Activated B cell treated with CpG ODN at 0.5 μM for 24 hours (primary cell): ENCODE measurements at regions not wholly inside any gene's neighbourhood (a gene's known extent, or its start where the extent isn't known, plus 50 kb on each side); places are given as distances from the start of the nearest gene placed in this dataset.
A peak's percentile ranks its signal among the peaks of the same experiment; 100 is the strongest.

Source experiments
- ATAC-seq: fragments of 200-7000 bp; cut with Tn5 transposase; one replicate; pipeline ENCODE4 v1.10.0; 2021; ENCODE audit warnings: low read depth, mild to moderate bottlenecking, moderate library complexity
- CTCF ChIA-PET: fragments of 350-600 bp; sonication (Branson Sonifier 250); formaldehyde crosslinking; loops from one replicate; lab custom pipeline; 2021; ENCODE audit warnings: antibody characterized with exemption; lab: Charles Lee
- POLR2A ChIA-PET: fragments of 350-600 bp; sonication (Branson Sonifier 250); formaldehyde crosslinking; loops from one replicate; lab custom pipeline; 2021; ENCODE audit warnings: antibody characterized with exemption; lab: Charles Lee
- DNase-seq: peaks from one replicate; pipeline ENCODE4 v3.0.0; 2022
- H3K27ac Mint-ChIP-seq: one replicate; pipeline ENCODE4 v1.8.0; 2020; ENCODE audit warnings: mixed read lengths
- H3K27me3 Mint-ChIP-seq: one replicate; pipeline ENCODE4 v1.8.0; 2021; ENCODE audit warnings: mixed read lengths
- H3K36me3 Mint-ChIP-seq: one replicate; pipeline ENCODE4 v1.8.0; 2021; ENCODE audit warnings: low read depth, mixed read lengths
- H3K4me1 Mint-ChIP-seq: one replicate; pipeline ENCODE4 v1.8.0; 2021; ENCODE audit warnings: mixed read lengths
- H3K4me3 Mint-ChIP-seq: one replicate; pipeline ENCODE4 v1.8.0; 2020; ENCODE audit warnings: mild to moderate bottlenecking, mixed read lengths
- H3K9me3 Mint-ChIP-seq: one replicate; pipeline ENCODE4 v1.8.0; 2020; ENCODE audit warnings: mixed read lengths
- CTCF ChIP-seq: fragments of 200-600 bp; IDR thresholded peaks from one replicate; pipeline ENCODE4 v1.8.0; 2022; ENCODE audit warnings: antibody characterized with exemption, mild to moderate bottlenecking
- intact Hi-C: fragments of 100-400 bp; cut with micrococcal nuclease; formaldehyde crosslinking; loops from one replicate; pipeline ENCODE4 v1.15.1; 2024

- CTCF ChIA-PET, result no interaction called here
- no peak for TF ChIP-seq CTCF
- DNase-seq (no peak), ATAC-seq (no peak)
- Mint-ChIP-seq H3K27me3 (no peaks in the 10 kb centered on the region), H3K36me3 (no peaks in the 10 kb centered on the region), H3K4me3 (no peak overlapping the region), H3K9me3 (peaks cover under 1% of the 10 kb centered on the region), H3K27ac (no peak overlapping the region), H3K4me1 (peaks cover 21% of the 10 kb centered on the region)
- POLR2A ChIA-PET, result interaction anchor here (0.6 kb wide), 1 partner anchor 38 kb away, joined by 3 read pairs; no protein-coding TSS in a partner anchor
- intact Hi-C loops, result no loop called here
Measured at GRCh38 chr7:41910940-41911600, 208.2 kb upstream of the INHBA start.

- H3K9me3 Mint-ChIP-seq, result peaks cover 13% of the 10 kb centered on the region
- H3K36me3 Mint-ChIP-seq, result peaks cover 4% of the 10 kb centered on the region
- H3K27me3 Mint-ChIP-seq, result no peaks in the 10 kb centered on the region
- no peak overlapping the region for H3K27ac Mint-ChIP-seq
- DNase-seq (no peak), ATAC-seq (peak; percentile 14)
- ChIA-PET POLR2A (no interaction called here), CTCF (no interaction called here)
- no peak overlapping the region for H3K4me3 Mint-ChIP-seq
- no peak for TF ChIP-seq CTCF
- intact Hi-C loops, result no loop called here
- peaks cover 21% of the 10 kb centered on the region for H3K4me1 Mint-ChIP-seq
Measured at GRCh38 chr7:41907444-41907843, 204.6 kb upstream of the INHBA start.

GRCh38 chr7:41900532-41900931 lies 197.6 kb upstream of the INHBA start:
- no peaks in the 10 kb centered on the region for H3K4me1 Mint-ChIP-seq
- H3K36me3 Mint-ChIP-seq, result peaks cover 2% of the 10 kb centered on the region
- POLR2A ChIA-PET, result no interaction called here
- no peak for ATAC-seq
- DNase-seq, result no peak
- no peak overlapping the region for H3K4me3 Mint-ChIP-seq
- TF ChIP-seq CTCF, result no peak
- peaks cover 2% of the 10 kb centered on the region for H3K27me3 Mint-ChIP-seq
- no peak overlapping the region for H3K27ac Mint-ChIP-seq
- intact Hi-C loops, result no loop called here
- peaks cover 9% of the 10 kb centered on the region for H3K9me3 Mint-ChIP-seq
- CTCF ChIA-PET, result interaction anchor here (0.8 kb wide), 1 partner anchor 41 kb away, joined by 3 read pairs; no protein-coding TSS in a partner anchor

GRCh38 chr7:41899823-41900433 lies 197.0 kb upstream of the INHBA start:
- POLR2A ChIA-PET, result no interaction called here
- CTCF ChIA-PET, result interaction anchor here (0.8 kb wide), 1 partner anchor 41 kb away, joined by 3 read pairs; no protein-coding TSS in a partner anchor
- no peak for TF ChIP-seq CTCF

GRCh38 chr7:41893656-41894055 lies 190.8 kb upstream of the INHBA start:
- Mint-ChIP-seq H3K27me3 (peaks cover 2% of the 10 kb centered on the region), H3K36me3 (no peaks in the 10 kb centered on the region), H3K4me1 (peaks cover 20% of the 10 kb centered on the region), H3K9me3 (no peaks in the 10 kb centered on the region), H3K4me3 (no peak overlapping the region), H3K27ac (no peak overlapping the region)
- CTCF ChIA-PET, result no interaction called here
- TF ChIP-seq CTCF, result no peak
- no peak for DNase-seq
- intact Hi-C loops, result no loop called here
- ATAC-seq, result no peak
- POLR2A ChIA-PET, result no interaction called here

More at GRCh38 chr7:41899823-41900433, 197.0 kb upstream of the INHBA start:
- Mint-ChIP-seq H3K9me3 (peaks cover 9% of the 10 kb centered on the region), H3K27ac (no peak overlapping the region), H3K27me3 (peaks cover 2% of the 10 kb centered on the region), H3K4me3 (no peak overlapping the region), H3K4me1 (no peaks in the 10 kb centered on the region), H3K36me3 (peaks cover 2% of the 10 kb centered on the region)
- ATAC-seq, result no peak
- DNase-seq, result no peak
- intact Hi-C loops, result no loop called here
